WTC11 (cell line): ENCODE measurements at regions not wholly inside any gene's neighbourhood (a gene's known extent, or its start where the extent isn't known, plus 50 kb on each side); places are given as distances from the start of the nearest gene placed in this dataset.

Experiments
- ATAC-seq: fragments of 200-7000 bp; cut with Tn5 transposase; 2 replicates; pipeline ENCODE4 v1.10.0; 2021; ENCODE audit warnings: mild to moderate bottlenecking, moderate library complexity
- CTCF ChIA-PET: fragments of 300-600 bp; sonication (Branson Sonifier 250); formaldehyde crosslinking; loops from one replicate; lab custom pipeline; 2021; ENCODE audit warnings: antibody characterized with exemption; lab: Charles Lee
- POLR2A ChIA-PET: fragments of 350-600 bp; sonication (Branson Sonifier 250); formaldehyde crosslinking; loops from one replicate; lab custom pipeline; 2021; ENCODE audit warnings: antibody characterized with exemption; lab: Charles Lee
- DNase-seq: peaks from one replicate; pipeline ENCODE4 v3.0.0; 2021; ENCODE audit warnings: low spot score
- H3K27ac Mint-ChIP-seq: 2 replicates; pipeline ENCODE4 v1.8.0; 2021; ENCODE audit warnings: mixed read lengths
- H3K27me3 Mint-ChIP-seq: 2 replicates; pipeline ENCODE4 v1.8.0; 2021; ENCODE audit warnings: low read depth, mild to moderate bottlenecking, moderate library complexity, mixed read lengths
- H3K36me3 Mint-ChIP-seq: 2 replicates; pipeline ENCODE4 v1.8.0; 2021; ENCODE audit warnings: mixed read lengths
- H3K4me1 Mint-ChIP-seq: 2 replicates; pipeline ENCODE4 v1.8.0; 2022; ENCODE audit warnings: mixed read lengths
- H3K4me3 Mint-ChIP-seq: 2 replicates; pipeline ENCODE4 v1.8.0; 2021; ENCODE audit warnings: mild to moderate bottlenecking, moderate library complexity, mixed read lengths
- H3K9me3 Mint-ChIP-seq: 2 replicates; pipeline ENCODE4 v1.8.0; 2021; ENCODE audit warnings: mixed read lengths
- AFF4 ChIP-seq: sonication (generic); formaldehyde crosslinking; IDR thresholded peaks from 2 replicates; pipeline ENCODE4 v1.8.1; 2023; ENCODE audit warnings: mild to moderate bottlenecking, missing genetic modification reagents, borderline replicate concordance
- FOXK1 ChIP-seq: sonication (generic); formaldehyde crosslinking; IDR thresholded peaks from 2 replicates; pipeline ENCODE4 v1.8.0; 2022; ENCODE audit warnings: mild to moderate bottlenecking, moderate library complexity, missing genetic modification reagents
- FOXP1 ChIP-seq: sonication (generic); formaldehyde crosslinking; IDR thresholded peaks from 2 replicates; pipeline ENCODE4 v1.8.0; 2022; ENCODE audit warnings: missing genetic modification reagents, mild to moderate bottlenecking, moderate library complexity, borderline replicate concordance
- GRHL2 ChIP-seq: fragments of 250-450 bp; sonication (Bioruptor Pico); IDR thresholded peaks from 2 replicates; pipeline ENCODE4 v1.8.0; 2022; ENCODE audit warnings: mild to moderate bottlenecking, moderate library complexity; ENCODE audit not compliant: insufficient replicate concordance, severe bottlenecking
- GTF2I ChIP-seq: fragments of 250-450 bp; sonication (Bioruptor Pico); conservative IDR thresholded peaks from 2 replicates; pipeline ENCODE4 v1.4.0; 2021; ENCODE audit warnings: mild to moderate bottlenecking
- MXD4 ChIP-seq: fragments of 250-450 bp; sonication (Bioruptor Pico); IDR thresholded peaks from 2 replicates; pipeline ENCODE4 v1.8.0; 2021; ENCODE audit warnings: mild to moderate bottlenecking, moderate library complexity, borderline replicate concordance
- SP1 ChIP-seq: sonication (generic); formaldehyde crosslinking; conservative IDR thresholded peaks from 2 replicates; pipeline ENCODE4 v1.8.1; 2022; ENCODE audit warnings: missing genetic modification reagents
- STAT6 ChIP-seq: sonication (generic); formaldehyde crosslinking; conservative IDR thresholded peaks from 2 replicates; pipeline ENCODE4 v1.8.1; 2023; ENCODE audit warnings: mild to moderate bottlenecking, low read depth, missing genetic modification reagents, moderate library complexity
- ZNF219 ChIP-seq: sonication (generic); formaldehyde crosslinking; IDR thresholded peaks from 2 replicates; pipeline ENCODE4 v1.8.0; 2023; ENCODE audit warnings: missing genetic modification reagents, mild to moderate bottlenecking, borderline replicate concordance
- ZNF263 ChIP-seq: sonication (generic); formaldehyde crosslinking; IDR thresholded peaks from 2 replicates; pipeline ENCODE4 v1.8.1; 2022; ENCODE audit warnings: low read depth, mild to moderate bottlenecking, moderate library complexity, missing genetic modification reagents
- TF ChIP-seq, protein P1 (sequence below): sonication (generic); formaldehyde crosslinking; IDR thresholded peaks from 2 replicates; pipeline ENCODE4 v1.8.1; 2022; ENCODE audit warnings: mild to moderate bottlenecking, moderate library complexity, missing genetic modification reagents
- TF ChIP-seq, protein P2 (sequence below): fragments of 250-450 bp; sonication (Bioruptor Pico); conservative IDR thresholded peaks from 2 replicates; pipeline ENCODE4 v1.9.0; 2021; ENCODE audit warnings: mild to moderate bottlenecking
- TF ChIP-seq, protein P3 (sequence below): fragments of 250-450 bp; sonication (Bioruptor Pico); IDR thresholded peaks from 2 replicates; pipeline ENCODE4 v1.9.0; 2021; ENCODE audit warnings: mild to moderate bottlenecking, borderline replicate concordance
- TF ChIP-seq, protein P4 (sequence below): sonication (generic); formaldehyde crosslinking; IDR thresholded peaks from 2 replicates; pipeline ENCODE4 v1.8.0; 2023; ENCODE audit warnings: missing genetic modification reagents
- TF ChIP-seq, protein P5 (sequence below): sonication (generic); formaldehyde crosslinking; IDR thresholded peaks from 2 replicates; pipeline ENCODE4 v1.8.1; 2022; ENCODE audit warnings: low read depth, mild to moderate bottlenecking, moderate library complexity, missing genetic modification reagents, borderline replicate concordance
- TF ChIP-seq, protein P6 (sequence below): sonication (generic); formaldehyde crosslinking; IDR thresholded peaks from 2 replicates; pipeline ENCODE4 v1.8.1; 2023; ENCODE audit warnings: mild to moderate bottlenecking, missing genetic modification reagents

- no peak for TF ChIP-seq STAT6 (CRISPR knock-in tag)
- TF ChIP-seq GRHL2 (CRISPR knock-in tag), result no peak
- TF ChIP-seq, protein P1, sequence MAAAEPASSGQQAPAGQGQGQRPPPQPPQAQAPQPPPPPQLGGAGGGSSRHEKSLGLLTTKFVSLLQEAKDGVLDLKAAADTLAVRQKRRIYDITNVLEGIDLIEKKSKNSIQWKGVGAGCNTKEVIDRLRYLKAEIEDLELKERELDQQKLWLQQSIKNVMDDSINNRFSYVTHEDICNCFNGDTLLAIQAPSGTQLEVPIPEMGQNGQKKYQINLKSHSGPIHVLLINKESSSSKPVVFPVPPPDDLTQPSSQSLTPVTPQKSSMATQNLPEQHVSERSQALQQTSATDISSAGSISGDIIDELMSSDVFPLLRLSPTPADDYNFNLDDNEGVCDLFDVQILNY (CRISPR knock-in tag), result no peak
- TF ChIP-seq ZNF263 (CRISPR knock-in tag), result no peak
- no peak for TF ChIP-seq FOXP1 (CRISPR knock-in tag)
These were observed 283.0 kb downstream of the UACA start (continued) for GRCh38 chr15:70480196-70480856.

DNA sequence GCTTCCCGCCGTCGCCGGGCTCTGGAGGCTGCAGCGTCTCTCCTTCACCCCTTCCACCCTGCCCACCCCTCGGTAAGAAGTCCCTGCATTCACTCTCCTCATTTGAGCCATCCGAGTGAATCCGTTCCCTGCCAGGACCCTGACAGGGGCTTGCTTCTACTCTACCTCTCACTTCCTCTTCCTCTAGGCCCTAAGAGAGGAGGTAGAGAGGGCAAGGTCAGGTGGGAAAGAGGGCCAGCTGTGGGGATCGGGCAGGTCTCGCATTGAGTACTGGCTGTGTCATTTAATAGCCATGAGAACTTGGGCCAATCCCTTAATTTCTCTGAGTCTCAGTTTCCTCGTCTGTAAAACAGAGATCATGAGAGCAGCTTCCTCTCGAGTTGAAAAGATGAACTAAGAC is 283.6 kb downstream of the UACA start:
- H3K9me3 Mint-ChIP-seq, result no peaks in the 10 kb centered on the region
- no peaks in the 10 kb centered on the region for H3K27me3 Mint-ChIP-seq
- H3K4me3 Mint-ChIP-seq, result no peak overlapping the region
- H3K4me1 Mint-ChIP-seq, result no peaks in the 10 kb centered on the region
- CTCF ChIA-PET, result interaction anchor here (1.0 to 1.5 kb wide), 3 partner anchors 8 to 20 kb away, joined by 3 to 6 read pairs (median 3); no protein-coding TSS in a partner anchor
- DNase-seq, result no peak
- POLR2A ChIA-PET, result interaction anchor here (0.9 kb wide), 1 partner anchor 432 kb away, joined by 4 read pairs; no protein-coding TSS in a partner anchor
- no peak overlapping the region for H3K27ac Mint-ChIP-seq
- H3K36me3 Mint-ChIP-seq, result no peaks in the 10 kb centered on the region
- no peak for ATAC-seq
- TF ChIP-seq ZNF219 (CRISPR knock-in tag), result no peak
- TF ChIP-seq, protein P2, sequence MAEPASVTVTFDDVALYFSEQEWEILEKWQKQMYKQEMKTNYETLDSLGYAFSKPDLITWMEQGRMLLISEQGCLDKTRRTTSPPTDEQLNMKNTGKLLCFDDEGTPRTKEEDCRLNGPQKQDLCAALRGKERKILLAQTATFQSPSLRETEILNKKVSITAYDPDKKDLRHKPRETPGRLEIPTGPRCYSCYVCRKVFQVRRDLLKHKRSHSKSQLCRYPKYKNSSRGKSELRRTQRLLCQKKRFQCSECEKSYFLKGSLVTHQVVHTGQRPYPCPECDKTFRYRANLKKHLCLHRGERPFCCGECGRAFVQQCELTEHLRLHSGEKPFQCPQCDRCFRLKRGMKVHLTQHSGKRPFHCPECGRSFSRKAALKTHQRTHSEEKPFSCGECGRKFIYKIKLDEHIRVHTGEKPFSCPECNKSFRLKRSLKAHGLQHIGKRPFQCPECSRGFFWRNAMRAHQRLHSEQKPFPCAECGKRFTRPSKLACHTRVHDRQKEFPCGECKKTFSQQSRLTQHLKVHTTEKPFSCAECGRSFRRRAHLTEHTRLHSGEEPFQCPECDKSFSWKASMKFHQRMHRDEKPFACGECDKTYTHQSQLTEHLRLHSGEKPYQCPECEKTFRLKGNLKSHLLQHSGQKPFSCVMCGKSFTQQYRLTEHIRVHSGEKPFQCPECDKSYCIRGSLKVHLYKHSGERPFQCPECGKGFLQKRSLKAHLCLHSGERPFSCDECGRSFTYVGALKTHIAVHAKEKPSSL (CRISPR knock-in tag), result no peak
- TF ChIP-seq, protein P3, sequence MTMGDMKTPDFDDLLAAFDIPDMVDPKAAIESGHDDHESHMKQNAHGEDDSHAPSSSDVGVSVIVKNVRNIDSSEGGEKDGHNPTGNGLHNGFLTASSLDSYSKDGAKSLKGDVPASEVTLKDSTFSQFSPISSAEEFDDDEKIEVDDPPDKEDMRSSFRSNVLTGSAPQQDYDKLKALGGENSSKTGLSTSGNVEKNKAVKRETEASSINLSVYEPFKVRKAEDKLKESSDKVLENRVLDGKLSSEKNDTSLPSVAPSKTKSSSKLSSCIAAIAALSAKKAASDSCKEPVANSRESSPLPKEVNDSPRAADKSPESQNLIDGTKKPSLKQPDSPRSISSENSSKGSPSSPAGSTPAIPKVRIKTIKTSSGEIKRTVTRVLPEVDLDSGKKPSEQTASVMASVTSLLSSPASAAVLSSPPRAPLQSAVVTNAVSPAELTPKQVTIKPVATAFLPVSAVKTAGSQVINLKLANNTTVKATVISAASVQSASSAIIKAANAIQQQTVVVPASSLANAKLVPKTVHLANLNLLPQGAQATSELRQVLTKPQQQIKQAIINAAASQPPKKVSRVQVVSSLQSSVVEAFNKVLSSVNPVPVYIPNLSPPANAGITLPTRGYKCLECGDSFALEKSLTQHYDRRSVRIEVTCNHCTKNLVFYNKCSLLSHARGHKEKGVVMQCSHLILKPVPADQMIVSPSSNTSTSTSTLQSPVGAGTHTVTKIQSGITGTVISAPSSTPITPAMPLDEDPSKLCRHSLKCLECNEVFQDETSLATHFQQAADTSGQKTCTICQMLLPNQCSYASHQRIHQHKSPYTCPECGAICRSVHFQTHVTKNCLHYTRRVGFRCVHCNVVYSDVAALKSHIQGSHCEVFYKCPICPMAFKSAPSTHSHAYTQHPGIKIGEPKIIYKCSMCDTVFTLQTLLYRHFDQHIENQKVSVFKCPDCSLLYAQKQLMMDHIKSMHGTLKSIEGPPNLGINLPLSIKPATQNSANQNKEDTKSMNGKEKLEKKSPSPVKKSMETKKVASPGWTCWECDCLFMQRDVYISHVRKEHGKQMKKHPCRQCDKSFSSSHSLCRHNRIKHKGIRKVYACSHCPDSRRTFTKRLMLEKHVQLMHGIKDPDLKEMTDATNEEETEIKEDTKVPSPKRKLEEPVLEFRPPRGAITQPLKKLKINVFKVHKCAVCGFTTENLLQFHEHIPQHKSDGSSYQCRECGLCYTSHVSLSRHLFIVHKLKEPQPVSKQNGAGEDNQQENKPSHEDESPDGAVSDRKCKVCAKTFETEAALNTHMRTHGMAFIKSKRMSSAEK, result no peak
- TF ChIP-seq MXD4, result no peak
- TF ChIP-seq FOXK1 (CRISPR knock-in tag), result no peak
- TF ChIP-seq SP1 (CRISPR knock-in tag), result no peak
- TF ChIP-seq GRHL2 (CRISPR knock-in tag), result no peak
- TF ChIP-seq, protein P4, sequence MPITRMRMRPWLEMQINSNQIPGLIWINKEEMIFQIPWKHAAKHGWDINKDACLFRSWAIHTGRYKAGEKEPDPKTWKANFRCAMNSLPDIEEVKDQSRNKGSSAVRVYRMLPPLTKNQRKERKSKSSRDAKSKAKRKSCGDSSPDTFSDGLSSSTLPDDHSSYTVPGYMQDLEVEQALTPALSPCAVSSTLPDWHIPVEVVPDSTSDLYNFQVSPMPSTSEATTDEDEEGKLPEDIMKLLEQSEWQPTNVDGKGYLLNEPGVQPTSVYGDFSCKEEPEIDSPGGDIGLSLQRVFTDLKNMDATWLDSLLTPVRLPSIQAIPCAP (CRISPR knock-in tag), result no peak
- TF ChIP-seq GTF2I (CRISPR knock-in tag), result no peak
- no peak for TF ChIP-seq AFF4
- TF ChIP-seq, protein P5, sequence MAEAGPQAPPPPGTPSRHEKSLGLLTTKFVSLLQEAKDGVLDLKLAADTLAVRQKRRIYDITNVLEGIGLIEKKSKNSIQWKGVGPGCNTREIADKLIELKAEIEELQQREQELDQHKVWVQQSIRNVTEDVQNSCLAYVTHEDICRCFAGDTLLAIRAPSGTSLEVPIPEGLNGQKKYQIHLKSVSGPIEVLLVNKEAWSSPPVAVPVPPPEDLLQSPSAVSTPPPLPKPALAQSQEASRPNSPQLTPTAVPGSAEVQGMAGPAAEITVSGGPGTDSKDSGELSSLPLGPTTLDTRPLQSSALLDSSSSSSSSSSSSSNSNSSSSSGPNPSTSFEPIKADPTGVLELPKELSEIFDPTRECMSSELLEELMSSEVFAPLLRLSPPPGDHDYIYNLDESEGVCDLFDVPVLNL, result no peak
- TF ChIP-seq, protein P6, sequence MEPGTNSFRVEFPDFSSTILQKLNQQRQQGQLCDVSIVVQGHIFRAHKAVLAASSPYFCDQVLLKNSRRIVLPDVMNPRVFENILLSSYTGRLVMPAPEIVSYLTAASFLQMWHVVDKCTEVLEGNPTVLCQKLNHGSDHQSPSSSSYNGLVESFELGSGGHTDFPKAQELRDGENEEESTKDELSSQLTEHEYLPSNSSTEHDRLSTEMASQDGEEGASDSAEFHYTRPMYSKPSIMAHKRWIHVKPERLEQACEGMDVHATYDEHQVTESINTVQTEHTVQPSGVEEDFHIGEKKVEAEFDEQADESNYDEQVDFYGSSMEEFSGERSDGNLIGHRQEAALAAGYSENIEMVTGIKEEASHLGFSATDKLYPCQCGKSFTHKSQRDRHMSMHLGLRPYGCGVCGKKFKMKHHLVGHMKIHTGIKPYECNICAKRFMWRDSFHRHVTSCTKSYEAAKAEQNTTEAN, result no peak
